Neutrophil (primary cell): ENCODE measurements at regions not wholly inside any gene's neighbourhood (a gene's known extent, or its start where the extent isn't known, plus 50 kb on each side); places are given as distances from the start of the nearest gene placed in this dataset.

ENCODE experiments used
- H3K27ac ChIP-seq: fragments of 200-600 bp; sonication (generic); 2 replicates; pipeline ENCODE4 v1.5.1; 2016; ENCODE audit warnings: mild to moderate bottlenecking, moderate library complexity
- H3K27me3 ChIP-seq: fragments of 200-600 bp; sonication (generic); 2 replicates; pipeline ENCODE4 v1.6.0; 2016; ENCODE audit warnings: mild to moderate bottlenecking
- H3K36me3 ChIP-seq: fragments of 200-600 bp; sonication (generic); 2 replicates; pipeline ENCODE4 v1.5.1; 2017
- H3K4me1 ChIP-seq, 2 experiments: fragments of 200-600 bp in 1 of 2; sonication (generic) in 1 of 2; 1 replicate in 1 of 2; 2 replicates in 1 of 2; pipeline versions ENCODE4 v1.5.1 to v1.6.1; 2013 to 2016; ENCODE audit warnings: low read depth in 1 of 2, low read length in 1 of 2, mild to moderate bottlenecking in 1 of 2, moderate library complexity in 1 of 2; ENCODE audit not compliant: control insufficient read depth in 1 of 2, insufficient read depth in 1 of 2
- H3K4me3 ChIP-seq, 2 experiments: fragments of 200-600 bp in 1 of 2; sonication (generic) in 1 of 2; 1 replicate in 1 of 2; 2 replicates in 1 of 2; pipeline ENCODE4 v1.5.1; 2013 to 2016; ENCODE audit warnings: low read depth in 1 of 2, low read length in 1 of 2, mild to moderate bottlenecking in 1 of 2, moderate library complexity in 1 of 2
- H3K9me3 ChIP-seq: fragments of 200-600 bp; sonication (generic); 2 replicates; pipeline ENCODE4 v1.5.1; 2016
- TF ChIP-seq, protein P1 (sequence below): fragments of 200-600 bp; sonication (generic); IDR thresholded peaks from 2 replicates; pipeline ENCODE4 v1.5.1; 2016; ENCODE audit warnings: antibody characterized with exemption

DNA sequence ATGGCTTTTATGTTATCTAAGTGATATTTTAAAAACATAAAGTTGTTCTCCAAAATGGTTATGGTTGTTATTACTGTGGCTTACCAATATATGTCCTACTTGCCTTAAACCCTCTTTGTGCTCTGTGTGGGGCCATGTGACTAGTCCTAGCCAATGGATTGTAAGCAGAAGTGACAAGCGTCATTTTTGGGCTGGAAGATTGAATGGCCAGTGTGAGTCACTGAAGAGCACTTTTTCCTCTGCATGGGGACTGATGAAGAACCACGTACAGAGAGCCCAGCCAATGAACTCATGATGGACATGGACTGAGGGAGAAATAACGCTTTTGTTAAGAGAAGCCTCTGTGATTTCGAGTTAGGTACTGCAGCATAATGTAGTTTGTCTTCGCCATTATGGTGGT is 332.7 kb downstream of the EDEM1 start:
- H3K27ac ChIP-seq, result no peak overlapping the region

DNA sequence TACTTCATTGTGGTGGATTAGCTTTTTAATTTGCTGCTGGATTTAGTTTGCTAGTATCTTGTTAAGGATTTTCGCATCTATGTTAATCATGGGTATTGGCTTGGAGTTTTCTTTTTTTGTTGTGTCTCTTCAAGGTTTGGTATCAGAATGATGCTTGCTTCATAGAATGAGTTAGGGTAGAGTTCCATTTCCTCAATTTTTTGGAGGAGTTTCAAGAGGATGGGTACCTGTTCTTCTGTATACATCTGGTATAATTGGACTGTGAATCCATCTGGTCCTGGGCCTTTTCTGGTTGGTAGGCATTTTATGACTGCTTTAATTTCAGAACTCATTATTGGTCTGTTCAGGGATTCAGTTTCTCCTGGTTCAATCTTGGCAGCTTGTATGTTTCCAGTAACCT is 335.6 kb downstream of the EDEM1 start:
- Histone ChIP-seq H3K9me3 (no peaks in the 10 kb centered on the region), H3K27me3 (no peaks in the 10 kb centered on the region), H3K27ac (no peak overlapping the region), H3K36me3 (no peaks in the 10 kb centered on the region), H3K4me3 (no peak overlapping the region), H3K4me1 (no peaks in the 10 kb centered on the region)
- TF ChIP-seq, protein P1, sequence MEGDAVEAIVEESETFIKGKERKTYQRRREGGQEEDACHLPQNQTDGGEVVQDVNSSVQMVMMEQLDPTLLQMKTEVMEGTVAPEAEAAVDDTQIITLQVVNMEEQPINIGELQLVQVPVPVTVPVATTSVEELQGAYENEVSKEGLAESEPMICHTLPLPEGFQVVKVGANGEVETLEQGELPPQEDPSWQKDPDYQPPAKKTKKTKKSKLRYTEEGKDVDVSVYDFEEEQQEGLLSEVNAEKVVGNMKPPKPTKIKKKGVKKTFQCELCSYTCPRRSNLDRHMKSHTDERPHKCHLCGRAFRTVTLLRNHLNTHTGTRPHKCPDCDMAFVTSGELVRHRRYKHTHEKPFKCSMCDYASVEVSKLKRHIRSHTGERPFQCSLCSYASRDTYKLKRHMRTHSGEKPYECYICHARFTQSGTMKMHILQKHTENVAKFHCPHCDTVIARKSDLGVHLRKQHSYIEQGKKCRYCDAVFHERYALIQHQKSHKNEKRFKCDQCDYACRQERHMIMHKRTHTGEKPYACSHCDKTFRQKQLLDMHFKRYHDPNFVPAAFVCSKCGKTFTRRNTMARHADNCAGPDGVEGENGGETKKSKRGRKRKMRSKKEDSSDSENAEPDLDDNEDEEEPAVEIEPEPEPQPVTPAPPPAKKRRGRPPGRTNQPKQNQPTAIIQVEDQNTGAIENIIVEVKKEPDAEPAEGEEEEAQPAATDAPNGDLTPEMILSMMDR, result no peak

More for the DNA sequence above, 332.7 kb downstream of the EDEM1 start:
- Histone ChIP-seq H3K4me1 (no peaks in the 10 kb centered on the region), H3K9me3 (no peaks in the 10 kb centered on the region), H3K36me3 (no peaks in the 10 kb centered on the region), H3K27me3 (no peaks in the 10 kb centered on the region), H3K4me3 (no peak overlapping the region)
- TF ChIP-seq, protein P1, result no peak

DNA sequence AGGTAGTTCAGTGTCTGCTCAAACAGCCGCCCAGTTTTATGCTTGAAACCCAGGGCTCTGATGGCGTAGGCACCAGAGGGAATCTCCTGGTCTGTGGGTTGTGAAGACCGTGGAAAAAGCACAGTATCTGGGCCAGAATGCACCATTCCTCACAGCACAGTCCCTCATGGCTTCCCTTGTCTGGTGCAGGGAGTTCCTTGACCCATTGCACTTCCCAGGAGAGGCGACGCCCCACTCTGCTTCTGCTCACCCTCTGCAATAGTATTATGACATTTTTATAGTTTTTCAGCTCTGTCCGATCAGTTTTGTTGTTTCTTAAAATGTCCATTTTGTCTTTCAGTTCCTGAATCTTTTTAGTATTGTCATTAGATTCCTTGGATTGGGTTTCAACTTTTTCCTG is 343.5 kb downstream of the EDEM1 start:
- no peak overlapping the region for H3K27ac ChIP-seq
- no peaks in the 10 kb centered on the region for H3K36me3 ChIP-seq
- H3K9me3 ChIP-seq, result no peaks in the 10 kb centered on the region
- TF ChIP-seq, protein P1, result no peak
- no peaks in the 10 kb centered on the region for H3K4me1 ChIP-seq
- H3K4me3 ChIP-seq, result no peak overlapping the region
- H3K27me3 ChIP-seq, result no peaks in the 10 kb centered on the region

DNA sequence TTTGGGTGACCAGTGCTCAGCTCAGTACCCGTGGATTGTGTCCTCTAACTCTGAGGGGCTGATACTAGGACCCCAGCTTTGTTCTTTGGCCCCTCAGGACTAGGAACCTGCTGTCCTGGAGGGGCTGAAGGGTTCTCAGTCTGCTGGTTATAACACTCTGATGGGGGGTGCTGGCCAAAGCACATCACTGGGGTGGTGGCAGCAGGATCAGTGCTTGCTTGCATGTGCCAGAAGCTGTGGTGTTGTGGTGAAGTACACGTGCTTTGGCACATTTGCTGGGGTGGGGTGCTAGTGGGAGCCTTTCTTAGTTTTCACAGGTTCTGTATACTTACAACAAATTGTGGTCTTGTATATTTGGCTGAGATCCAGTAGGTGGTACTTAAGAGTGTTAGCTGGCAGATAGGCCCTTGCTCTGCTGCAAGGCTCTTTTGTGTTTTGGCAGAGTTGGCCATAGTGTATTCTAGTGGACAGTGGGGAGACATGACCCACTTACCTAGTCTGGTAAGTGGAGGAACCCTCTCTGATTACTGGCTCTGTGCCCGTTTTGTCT is 344.3 kb downstream of the EDEM1 start:
- no peaks in the 10 kb centered on the region for H3K36me3 ChIP-seq
- H3K4me3 ChIP-seq, result no peak overlapping the region
- no peak overlapping the region for H3K27ac ChIP-seq
- no peaks in the 10 kb centered on the region for H3K9me3 ChIP-seq
- no peaks in the 10 kb centered on the region for H3K27me3 ChIP-seq
- H3K4me1 ChIP-seq, result no peaks in the 10 kb centered on the region
- TF ChIP-seq, protein P1, result no peak

DNA sequence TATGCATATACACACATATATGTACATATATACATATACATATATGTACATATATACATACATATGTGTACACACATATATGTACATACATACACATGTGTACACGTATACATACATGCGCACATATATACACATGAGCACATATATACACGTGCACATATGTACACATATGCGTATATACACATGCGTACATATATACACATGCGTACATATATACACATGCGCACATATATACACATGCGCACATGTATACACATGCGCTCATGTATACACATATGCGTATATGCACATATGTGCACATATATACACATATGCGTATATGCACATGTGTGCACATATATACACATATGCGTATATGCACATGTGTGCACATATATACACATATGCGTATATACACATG is 353.0 kb downstream of the EDEM1 start:
- Histone ChIP-seq H3K27ac (no peak overlapping the region), H3K27me3 (no peaks in the 10 kb centered on the region), H3K4me3 (no peak overlapping the region), H3K9me3 (no peaks in the 10 kb centered on the region), H3K36me3 (no peaks in the 10 kb centered on the region), H3K4me1 (no peaks in the 10 kb centered on the region)
- TF ChIP-seq, protein P1, result no peak

DNA sequence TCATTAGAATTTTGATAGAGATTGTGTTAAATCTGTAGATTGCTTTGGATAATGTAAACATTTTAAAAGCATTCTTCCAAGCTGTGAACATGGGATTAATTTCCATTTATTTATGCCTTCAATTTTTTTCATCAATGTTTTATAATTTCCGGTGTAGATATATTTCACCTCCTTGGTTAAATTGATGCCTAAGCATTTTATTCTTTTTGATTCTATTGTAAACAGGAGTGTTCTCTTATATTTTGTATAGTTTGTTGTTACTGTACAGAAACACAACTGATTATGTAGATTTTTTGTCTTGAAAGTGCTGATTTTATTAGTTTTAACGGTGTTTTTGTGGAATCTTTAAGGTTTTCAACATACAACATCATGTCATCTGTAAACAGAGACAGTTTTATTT is 355.0 kb downstream of the EDEM1 start:
- Histone ChIP-seq H3K4me3 (no peak overlapping the region), H3K36me3 (no peaks in the 10 kb centered on the region), H3K9me3 (peaks cover 4% of the 10 kb centered on the region), H3K4me1 (no peaks in the 10 kb centered on the region), H3K27me3 (no peaks in the 10 kb centered on the region), H3K27ac (no peak overlapping the region)
- TF ChIP-seq, protein P1, result no peak
